ENCODE measurements at regions not wholly inside any gene's neighbourhood (a gene's known extent, or its start where the extent isn't known, plus 50 kb on each side); places are given as distances from the start of the nearest gene placed in this dataset.

- Histone ChIP-seq H3K27ac (ENCODE audit: low read depth, low read length, poor library complexity, severe bottlenecking) (no peak overlapping the region), H3K9me3 (ENCODE audit: low read depth, low read length, poor library complexity, severe bottlenecking) (no peaks in the 10 kb centered on the region), H3K4me3 (ENCODE audit: low read depth, low read length, poor library complexity, severe bottlenecking) (no peak overlapping the region), H3K27me3 (replicated peaks; ENCODE audit: insufficient read depth, low read depth, low read length, poor library complexity) (no peaks in the 10 kb centered on the region), H3K36me3 (ENCODE audit: insufficient read depth, low read length, poor library complexity, severe bottlenecking) (no peaks in the 10 kb centered on the region), H3K4me1 (ENCODE audit: insufficient read depth, low read length, poor library complexity, severe bottlenecking) (no peaks in the 10 kb centered on the region)
- ChIA-PET POLR2A (ENCODE audit: low non-redundant PET) (no interaction called here), CTCF (no interaction called here)
- DNase-seq (ENCODE audit: low spot score): no peak
- BruUV-seq (replicated peaks): no TSS peak
- intact Hi-C loops (cut with micrococcal nuclease; ENCODE audit: unreplicated experiment): no loop called here
- TF ChIP-seq CTCF (conservative IDR thresholded peaks at IDR 0.05; ENCODE audit: low read depth, low read length) (no peak), EZH2 (IDR thresholded peaks at IDR 0.05; ENCODE audit: borderline replicate concordance, low read depth, low read length, poor library complexity, severe bottlenecking) (no peak)
Observed at GRCh38 chr5:51802551-51803184, 419.4 kb downstream of the ISL1 start.

- DNase-seq (ENCODE audit: low spot score): no peak
- no peak overlapping the region for H3K4me3 ChIP-seq (ENCODE audit: low read depth, low read length, poor library complexity, severe bottlenecking)
- TF ChIP-seq CTCF (conservative IDR thresholded peaks at IDR 0.05; ENCODE audit: low read depth, low read length): no peak
- no peak for TF ChIP-seq EZH2 (IDR thresholded peaks at IDR 0.05; ENCODE audit: borderline replicate concordance, low read depth, low read length, poor library complexity, severe bottlenecking)
- POLR2A ChIA-PET (ENCODE audit: low non-redundant PET): no interaction called here
- CTCF ChIA-PET: interaction anchor here (0.6 kb wide), 1 partner anchor 847 kb away, joined by 3 read pairs; no protein-coding TSS in a partner anchor
- intact Hi-C loops (cut with micrococcal nuclease; ENCODE audit: unreplicated experiment): no loop called here
- H3K27me3 ChIP-seq (replicated peaks; ENCODE audit: insufficient read depth, low read depth, low read length, poor library complexity): no peaks in the 10 kb centered on the region
- H3K36me3 ChIP-seq (ENCODE audit: insufficient read depth, low read length, poor library complexity, severe bottlenecking): no peaks in the 10 kb centered on the region
- no peaks in the 10 kb centered on the region for H3K4me1 ChIP-seq (ENCODE audit: insufficient read depth, low read length, poor library complexity, severe bottlenecking)
- no peaks in the 10 kb centered on the region for H3K9me3 ChIP-seq (ENCODE audit: low read depth, low read length, poor library complexity, severe bottlenecking)
- H3K27ac ChIP-seq (ENCODE audit: low read depth, low read length, poor library complexity, severe bottlenecking): no peak overlapping the region
- BruUV-seq (replicated peaks): no TSS peak
Observed at GRCh38 chr5:51806677-51807076, 423.4 kb downstream of the ISL1 start.

GRCh38 chr5:51810592-51810991, 427.3 kb downstream of the ISL1 start:
- Histone ChIP-seq H3K27ac (ENCODE audit: low read depth, low read length, poor library complexity, severe bottlenecking) (no peak overlapping the region), H3K4me1 (ENCODE audit: insufficient read depth, low read length, poor library complexity, severe bottlenecking) (no peaks in the 10 kb centered on the region), H3K27me3 (replicated peaks; ENCODE audit: insufficient read depth, low read depth, low read length, poor library complexity) (no peaks in the 10 kb centered on the region), H3K36me3 (ENCODE audit: insufficient read depth, low read length, poor library complexity, severe bottlenecking) (no peaks in the 10 kb centered on the region), H3K4me3 (ENCODE audit: low read depth, low read length, poor library complexity, severe bottlenecking) (no peak overlapping the region), H3K9me3 (ENCODE audit: low read depth, low read length, poor library complexity, severe bottlenecking) (no peaks in the 10 kb centered on the region)
- BruUV-seq (replicated peaks): no TSS peak
- no peak for DNase-seq (ENCODE audit: low spot score)
- TF ChIP-seq CTCF (conservative IDR thresholded peaks at IDR 0.05; ENCODE audit: low read depth, low read length) (no peak), EZH2 (IDR thresholded peaks at IDR 0.05; ENCODE audit: borderline replicate concordance, low read depth, low read length, poor library complexity, severe bottlenecking) (no peak)
- POLR2A ChIA-PET (ENCODE audit: low non-redundant PET): no interaction called here
- intact Hi-C loops (cut with micrococcal nuclease; ENCODE audit: unreplicated experiment): no loop called here
- CTCF ChIA-PET: no interaction called here

Measured in A673 (cell line).